HCT116 (cell line): ENCODE measurements at regions not wholly inside any gene's neighbourhood (a gene's known extent, or its start where the extent isn't known, plus 50 kb on each side); places are given as distances from the start of the nearest gene placed in this dataset.

Source experiments
- ATAC-seq: fragments of 200-7000 bp; cut with Tn5 transposase; 2 replicates; pipeline ENCODE4 v1.9.1; 2020; ENCODE audit warnings: mild to moderate bottlenecking, moderate library complexity
- BruUV-seq: library from RNA; stranded (reverse); fragments of 400-500 nt; replicated peaks from 2 replicates; lab custom pipeline; 2021; lab: Mats Ljungman, UMichigan
- CTCF ChIA-PET: fragments of 300-600 bp; sonication (Branson Sonifier 250); formaldehyde crosslinking; loops from one replicate; lab custom pipeline; 2021; ENCODE audit warnings: antibody characterized with exemption; lab: Charles Lee
- POLR2A ChIA-PET: fragments of 300-600, 350-600 bp; sonication (Branson Sonifier 250); formaldehyde crosslinking; loops from one replicate; lab custom pipeline; 2021; ENCODE audit warnings: antibody characterized with exemption; lab: Charles Lee
- RAD21 ChIA-PET, 2 experiments: fragments of 300-600 bp; sonication (Branson Sonifier 250); formaldehyde crosslinking; loops; one replicate each; lab custom pipeline; 2023; ENCODE audit warnings: low total read pairs in 2 of 2; ENCODE audit not compliant: uncharacterized antibody in 2 of 2, unreplicated experiment in 2 of 2, low non-redundant PET in 1 of 2; lab: Charles Lee
- DNase-seq: peaks from one replicate; pipeline ENCODE4 v3.0.0-alpha.2; 2010; ENCODE audit warnings: low read depth, low spot score
- H2AFZ ChIP-seq: fragments of 200-600 bp; shearing (Covaris generic), sonication (generic); 2 replicates; pipeline ENCODE4 v1.6.1; 2017; ENCODE audit warnings: low read depth, mixed run types, mixed read lengths, antibody characterized with exemption, low read length; ENCODE audit not compliant: poor library complexity, severe bottlenecking
- H3K27ac ChIP-seq: 2 replicates; pipeline ENCODE4 v1.5.1; 2012; ENCODE audit warnings: low read depth, low read length
- H3K27me3 ChIP-seq: fragments of 200-600 bp; sonication (generic); 2 replicates; pipeline ENCODE4 v1.6.1; 2016; ENCODE audit warnings: mixed run types, low read length, mixed read lengths; ENCODE audit not compliant: insufficient read depth
- H3K36me3 ChIP-seq, 2 experiments: fragments of 200-500 bp in 1 of 2; fragments of 200-600 bp in 1 of 2; sonication (Bioruptor generic) in 1 of 2; sonication (generic) in 1 of 2; 2 replicates each; pipeline versions ENCODE4 v1.5.1 to v1.6.1; 2014 to 2016; ENCODE audit warnings: low read length in 2 of 2, inconsistent platforms in 1 of 2, mixed read lengths in 1 of 2, mixed run types in 1 of 2; ENCODE audit not compliant: insufficient read depth in 2 of 2, control insufficient read depth in 1 of 2
- H3K4me1 ChIP-seq, 2 experiments: fragments of 200-600 bp in 1 of 2; sonication (generic) in 1 of 2; 2 replicates each; pipeline versions ENCODE4 v1.5.1 to v1.6.1; 2012 to 2017; ENCODE audit warnings: low read length in 2 of 2, inconsistent platforms in 1 of 2, mild to moderate bottlenecking in 1 of 2, mixed read lengths in 1 of 2, mixed run types in 1 of 2, moderate library complexity in 1 of 2; ENCODE audit not compliant: insufficient read depth in 2 of 2, control insufficient read depth in 1 of 2
- H3K4me2 ChIP-seq: fragments of 200-600 bp; sonication (generic); 2 replicates; pipeline ENCODE4 v1.6.1; 2017; ENCODE audit warnings: mixed run types, low read length, mixed read lengths
- H3K4me3 ChIP-seq, 2 experiments: fragments of 200-600 bp in 1 of 2; sonication (generic) in 1 of 2; replicated peaks in 1 of 2; 2 replicates each; pipeline ENCODE4 v1.5.1; 2011 to 2016; ENCODE audit warnings: low read length in 2 of 2, control low read depth in 1 of 2, low read depth in 1 of 2, mild to moderate bottlenecking in 1 of 2, mixed read lengths in 1 of 2, mixed run types in 1 of 2
- H3K79me2 ChIP-seq: fragments of 200-600 bp; sonication (generic); 2 replicates; pipeline ENCODE4 v1.6.1; 2017; ENCODE audit warnings: mild to moderate bottlenecking, mixed run types, low read length, moderate library complexity, mixed read lengths; ENCODE audit not compliant: insufficient read depth
- H3K9ac ChIP-seq: fragments of 200-600 bp; sonication (generic); 2 replicates; pipeline ENCODE4 v1.6.1; 2016; ENCODE audit warnings: low read length, mixed read lengths
- H3K9me2 ChIP-seq: fragments of 200-600 bp; sonication (generic), shearing (Covaris generic); 2 replicates; pipeline ENCODE4 v1.6.1; 2017; ENCODE audit warnings: mixed run types, mild to moderate bottlenecking, moderate library complexity; ENCODE audit not compliant: insufficient read depth
- H3K9me3 ChIP-seq, 2 experiments: fragments of 200-500 bp in 1 of 2; fragments of 200-600 bp in 1 of 2; sonication (Bioruptor generic) in 1 of 2; sonication (generic) in 1 of 2; 2 replicates each; pipeline ENCODE4 v1.6.1; 2014 to 2017; ENCODE audit warnings: low read length in 2 of 2, mixed read lengths in 2 of 2, inconsistent platforms in 1 of 2, low read depth in 1 of 2, mild to moderate bottlenecking in 1 of 2, mixed run types in 1 of 2, moderate library complexity in 1 of 2; ENCODE audit not compliant: control insufficient read depth in 1 of 2, insufficient read depth in 1 of 2
- H4K20me1 ChIP-seq: fragments of 200-600 bp; sonication (generic), shearing (Covaris generic); 2 replicates; pipeline ENCODE4 v1.6.1; 2017; ENCODE audit warnings: mixed run types, mild to moderate bottlenecking, moderate library complexity; ENCODE audit not compliant: insufficient read depth
- CBX3 ChIP-seq: IDR thresholded peaks from 2 replicates; pipeline ENCODE4 v1.6.1; 2012; ENCODE audit warnings: low read depth
- CEBPB ChIP-seq: IDR thresholded peaks from 2 replicates; pipeline ENCODE4 v1.6.1; 2012; ENCODE audit warnings: low read depth
- CTCF ChIP-seq, 3 experiments: fragments of 200-600 bp in 1 of 3; sonication (generic) in 1 of 3; IDR thresholded peaks in 2 of 3; conservative IDR thresholded peaks in 1 of 3; 2 replicates each; pipeline ENCODE4 v1.5.1; 2012 to 2017; ENCODE audit warnings: low read depth in 2 of 3, low read length in 2 of 3, antibody characterized with exemption in 1 of 3, borderline replicate concordance in 1 of 3, control low read depth in 1 of 3, mild to moderate bottlenecking in 1 of 3, mixed read lengths in 1 of 3, mixed run types in 1 of 3, moderate library complexity in 1 of 3; ENCODE audit not compliant: insufficient read depth in 1 of 3
- ELF1 ChIP-seq: IDR thresholded peaks from 2 replicates; pipeline ENCODE4 v1.6.1; 2012; ENCODE audit warnings: low read depth, borderline replicate concordance
- EZH2 ChIP-seq: fragments of 200-600 bp; sonication (generic); IDR thresholded peaks from 2 replicates; pipeline ENCODE4 v1.6.1; 2017; ENCODE audit warnings: antibody characterized with exemption, mixed run types
- EZH2phosphoT487 ChIP-seq: fragments of 200-600 bp; IDR thresholded peaks from 2 replicates; pipeline ENCODE4 v1.6.1; 2018; ENCODE audit warnings: antibody characterized with exemption, borderline replicate concordance
- FOSL1 ChIP-seq: IDR thresholded peaks from 2 replicates; pipeline ENCODE4 v1.6.1; 2012; ENCODE audit warnings: low read depth
- POLR2A ChIP-seq: IDR thresholded peaks from 2 replicates; pipeline ENCODE4 v1.7.0; 2011; ENCODE audit warnings: borderline replicate concordance; ENCODE audit not compliant: insufficient read depth, insufficient read length; ENCODE audit errors: extremely low read depth
- REST ChIP-seq: IDR thresholded peaks from 2 replicates; pipeline ENCODE4 v1.6.1; 2012; ENCODE audit warnings: low read depth
- SIN3A ChIP-seq: IDR thresholded peaks from 2 replicates; pipeline ENCODE4 v1.6.1; 2012; ENCODE audit warnings: low read depth
- SRF ChIP-seq: IDR thresholded peaks from 2 replicates; pipeline ENCODE4 v1.6.1; 2012; ENCODE audit warnings: low read depth
- ZBTB33 ChIP-seq: IDR thresholded peaks from 2 replicates; pipeline ENCODE4 v1.6.1; 2011; ENCODE audit warnings: mild to moderate bottlenecking, low read length, moderate library complexity; ENCODE audit not compliant: insufficient replicate concordance; ENCODE audit errors: extremely low read depth
- ZNF274 ChIP-seq: fragments of 200-500 bp; sonication (Bioruptor generic); IDR thresholded peaks from 2 replicates; pipeline ENCODE4 v1.6.1; 2014; ENCODE audit warnings: mild to moderate bottlenecking, low read depth, low read length, inconsistent platforms
- intact Hi-C: fragments of 100-400 bp; cut with micrococcal nuclease; formaldehyde crosslinking; loops from 2 replicates; pipeline ENCODE4 v1.10.0; 2022
- TF ChIP-seq, protein P1 (sequence below): IDR thresholded peaks from 2 replicates; pipeline ENCODE4 v1.6.1; 2012

GRCh38 chr12:30090258-30090657 is 306.5 kb upstream of the TMTC1 start:
- Histone ChIP-seq H3K36me3 (no peaks in the 10 kb centered on the region), H3K4me2 (no peak overlapping the region), H4K20me1 (no peaks in the 10 kb centered on the region), H3K9me3 (no peaks in the 10 kb centered on the region), H3K27me3 (no peaks in the 10 kb centered on the region; the same call in 1 of the 2 replicates), H3K9ac (no peak overlapping the region), H3K4me3 (no peak overlapping the region), H2AFZ (no peak overlapping the region), H3K9me2 (no peaks in the 10 kb centered on the region), H3K4me1 (no peaks in the 10 kb centered on the region), H3K79me2 (no peaks in the 10 kb centered on the region), H3K27ac (no peak overlapping the region)
- no TSS peak for BruUV-seq
- RAD21 ChIA-PET = no interaction called here
- POLR2A ChIA-PET = no interaction called here
- ATAC-seq (no peak), DNase-seq (no peak)
- intact Hi-C loops = no loop called here
- TF ChIP-seq ZBTB33 (no peak), POLR2A (no peak), FOSL1 (no peak), SIN3A (no peak), CEBPB (no peak), ELF1 (no peak), EZH2 (no peak), CBX3 (no peak), SRF (no peak), ZNF274 (no peak), REST (no peak), CTCF (IDR thresholded peaks at IDR 0.05 in 2 of 3, conservative IDR thresholded peaks at IDR 0.05 in 1 of 3; ENCODE audit: borderline replicate concordance in 1 of 3, insufficient read depth in 1 of 3, low read depth in 2 of 3, low read length in 2 of 3) (no peak), EZH2phosphoT487 (no peak)
- TF ChIP-seq, protein P1, sequence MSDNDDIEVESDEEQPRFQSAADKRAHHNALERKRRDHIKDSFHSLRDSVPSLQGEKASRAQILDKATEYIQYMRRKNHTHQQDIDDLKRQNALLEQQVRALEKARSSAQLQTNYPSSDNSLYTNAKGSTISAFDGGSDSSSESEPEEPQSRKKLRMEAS = no peak
- CTCF ChIA-PET = no interaction called here
